ENCODE measurements at regions not wholly inside any gene's neighbourhood (a gene's known extent, or its start where the extent isn't known, plus 50 kb on each side); places are given as distances from the start of the nearest gene placed in this dataset.
"Not testable (repeated sequence)": the region's sequence is repeated elsewhere in the genome, so short reads cannot be mapped to it uniquely, and the experiment has no call there.

GRCh38 chr6:120805276-120805675 is 529.0 kb downstream of the TBC1D32 start:
- DNase-seq (ENCODE audit: low spot score), result no peak

GRCh38 chr6:120804612-120805011 is 529.7 kb downstream of the TBC1D32 start:
- no peak for DNase-seq (ENCODE audit: low spot score)

- no peak for DNase-seq (ENCODE audit: low spot score)
Measured at GRCh38 chr6:120786682-120787081, 547.6 kb downstream of the TBC1D32 start.

GRCh38 chr6:120786256-120786655 is 548.0 kb downstream of the TBC1D32 start:
- no peak for DNase-seq (ENCODE audit: low spot score)

- no peak for DNase-seq (ENCODE audit: low spot score)
Measured at GRCh38 chr6:120785459-120786086, 548.7 kb downstream of the TBC1D32 start.

GRCh38 chr6:120779441-120779840 is 554.8 kb downstream of the TBC1D32 start:
- no peak for DNase-seq (ENCODE audit: low spot score)

GRCh38 chr6:120775698-120776097 is 558.6 kb downstream of the TBC1D32 start:
- DNase-seq (ENCODE audit: low spot score), result no peak

- DNase-seq (ENCODE audit: low spot score), result no peak
Measured at GRCh38 chr6:120774275-120774674, 560.0 kb downstream of the TBC1D32 start.

- DNase-seq (ENCODE audit: low spot score), result no peak
Measured at GRCh38 chr6:120771019-120771418, 563.3 kb downstream of the TBC1D32 start.

GRCh38 chr6:120764312-120764711 is 570.0 kb downstream of the TBC1D32 start:
- no peak for DNase-seq (ENCODE audit: low spot score)

- no peak for DNase-seq (ENCODE audit: low spot score)
Measured at GRCh38 chr6:120759570-120759969, 574.7 kb downstream of the TBC1D32 start.

GRCh38 chr6:120748574-120748973 is 585.7 kb downstream of the TBC1D32 start:
- DNase-seq (ENCODE audit: low spot score), result not testable (repeated sequence)

- DNase-seq (ENCODE audit: low spot score), result no peak
Measured at GRCh38 chr6:120736740-120737139, 597.5 kb downstream of the TBC1D32 start.

- no peak for DNase-seq (ENCODE audit: low spot score)
Measured at GRCh38 chr6:120735641-120736040, 598.6 kb downstream of the TBC1D32 start.

- DNase-seq (ENCODE audit: low spot score), result no peak
Measured at GRCh38 chr6:120711255-120711654, 623.0 kb downstream of the TBC1D32 start.

- no peak for DNase-seq (ENCODE audit: low spot score)
Measured at GRCh38 chr6:120700001-120700400, 634.3 kb downstream of the TBC1D32 start.

- no peak for DNase-seq (ENCODE audit: low spot score)
Measured at GRCh38 chr6:120686492-120686891, 647.8 kb downstream of the TBC1D32 start.

- no peak for DNase-seq (ENCODE audit: low spot score)
Measured at GRCh38 chr6:120682145-120682544, 652.1 kb downstream of the TBC1D32 start.

- no peak for DNase-seq (ENCODE audit: low spot score)
Measured at GRCh38 chr6:120681204-120681603, 653.1 kb downstream of the TBC1D32 start.

- no peak for DNase-seq (ENCODE audit: low spot score)
Measured at GRCh38 chr6:120675886-120676285, 658.4 kb downstream of the TBC1D32 start.

GRCh38 chr6:120671519-120671918 is 662.8 kb downstream of the TBC1D32 start:
- DNase-seq (ENCODE audit: low spot score), result no peak

- no peak for DNase-seq (ENCODE audit: low spot score)
Measured at GRCh38 chr6:120652506-120652905, 681.8 kb downstream of the TBC1D32 start.

- no peak for DNase-seq (ENCODE audit: low spot score)
Measured at GRCh38 chr6:120648713-120649112, 685.6 kb downstream of the TBC1D32 start.

- DNase-seq (ENCODE audit: low spot score), result no peak
Measured at GRCh38 chr6:120646101-120646500, 688.2 kb downstream of the TBC1D32 start.
